ENCODE measurements at regions not wholly inside any gene's neighbourhood (a gene's known extent, or its start where the extent isn't known, plus 50 kb on each side); places are given as distances from the start of the nearest gene placed in this dataset.
"Not testable (repeated sequence)": the region's sequence is repeated elsewhere in the genome, so short reads cannot be mapped to it uniquely, and the experiment has no call there.

GRCh38 chr12:126228936-126229335 is 1163.7 kb downstream of the AACS start:
- H3K27ac ChIP-seq = no peak overlapping the region
- H3K4me3 ChIP-seq = no peak overlapping the region

DNA sequence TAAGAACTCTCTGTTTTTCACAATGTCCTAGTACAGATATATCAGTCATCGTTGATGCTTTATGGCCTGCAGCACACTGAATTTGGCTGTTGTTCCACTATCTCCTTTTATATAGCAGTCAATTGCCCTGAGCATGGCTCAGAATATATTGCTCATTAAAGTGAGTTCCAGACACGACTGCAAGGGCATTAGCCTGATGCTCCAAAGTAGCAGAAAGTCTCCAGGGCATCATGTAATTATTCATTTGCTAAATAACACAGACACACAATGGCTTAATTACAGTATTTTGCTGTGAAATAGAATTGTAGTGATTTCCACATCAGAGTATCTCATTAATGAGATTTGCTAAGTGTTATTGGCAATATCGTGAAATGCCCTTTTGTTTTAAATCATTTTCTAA is 1167.5 kb downstream of the AACS start:
- Histone ChIP-seq H3K27ac (no peak overlapping the region), H3K4me3 (no peak overlapping the region)

DNA sequence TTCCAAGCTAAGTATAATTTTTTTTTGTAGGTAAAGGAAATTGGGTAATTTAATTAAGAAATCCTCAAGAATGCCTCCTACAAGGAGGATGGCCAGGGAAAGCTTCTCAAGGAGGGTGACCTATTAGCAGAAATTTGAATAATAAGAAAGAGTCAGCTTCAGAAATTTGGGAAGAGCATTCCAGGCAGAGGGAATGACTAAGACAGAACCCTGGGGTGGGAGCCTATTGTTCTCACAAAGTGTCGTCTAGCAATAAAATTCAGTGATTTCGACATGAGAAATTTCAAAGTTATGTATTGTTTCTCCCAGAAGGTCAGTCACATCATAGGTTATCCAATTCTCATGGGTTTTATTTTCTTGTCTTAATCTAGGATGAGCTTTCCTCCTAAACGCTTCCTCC is 1168.4 kb downstream of the AACS start:
- H3K4me3 ChIP-seq = no peak overlapping the region
- no peak overlapping the region for H3K27ac ChIP-seq

GRCh38 chr12:126243814-126244440 is 1178.7 kb downstream of the AACS start:
- H3K27ac ChIP-seq = no peak overlapping the region
- H3K4me3 ChIP-seq = no peak overlapping the region

DNA sequence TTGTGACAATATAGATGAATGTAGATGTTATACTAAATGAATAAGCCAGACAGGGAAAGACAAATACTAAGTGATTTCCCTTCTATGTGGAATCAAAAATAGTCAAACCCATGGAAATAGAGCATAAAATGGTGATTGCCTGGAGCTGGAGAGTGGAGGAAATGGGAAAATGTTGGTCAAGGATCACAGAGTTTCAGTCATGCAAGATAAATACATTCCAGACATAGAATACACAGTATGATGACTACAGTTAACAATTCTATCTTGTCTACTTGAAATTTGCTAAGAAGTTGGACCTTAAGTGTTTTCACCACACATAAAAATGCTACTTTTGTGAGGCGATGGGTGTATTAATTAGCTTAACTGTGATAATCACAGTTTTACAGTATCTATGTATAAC is 1182.7 kb downstream of the AACS start:
- Histone ChIP-seq H3K27ac (no peak overlapping the region), H3K4me3 (no peak overlapping the region)

DNA sequence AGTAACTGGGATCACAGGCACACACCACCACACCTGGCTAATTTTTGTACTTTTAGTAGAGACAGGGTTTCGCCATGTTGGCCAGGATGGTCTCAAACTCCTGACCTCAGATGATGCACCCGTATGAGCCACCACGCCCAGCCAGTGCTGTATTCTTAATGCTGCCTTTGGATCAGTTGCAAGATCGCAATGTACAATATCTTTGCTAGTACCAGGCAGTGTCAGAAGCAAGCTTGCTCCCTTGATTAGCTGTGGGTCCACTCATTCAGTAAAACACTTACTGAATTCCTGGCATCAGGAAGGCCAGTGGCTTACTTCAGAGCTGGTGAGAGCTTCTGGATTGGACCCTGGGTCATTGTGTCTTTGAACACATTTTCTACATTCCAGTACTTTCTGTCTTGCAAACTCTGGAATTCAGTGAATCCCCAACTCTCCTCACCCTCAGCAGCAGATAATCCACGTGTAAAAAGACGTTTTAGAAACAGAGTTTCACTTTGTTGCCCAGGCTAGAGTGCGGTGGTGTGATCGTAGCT is 1183.7 kb downstream of the AACS start:
- no peak overlapping the region for H3K4me3 ChIP-seq
- no peak overlapping the region for H3K27ac ChIP-seq

- no peak overlapping the region for H3K27ac ChIP-seq
Measured at GRCh38 chr12:126258190-126258589, 1193.0 kb downstream of the AACS start.

DNA sequence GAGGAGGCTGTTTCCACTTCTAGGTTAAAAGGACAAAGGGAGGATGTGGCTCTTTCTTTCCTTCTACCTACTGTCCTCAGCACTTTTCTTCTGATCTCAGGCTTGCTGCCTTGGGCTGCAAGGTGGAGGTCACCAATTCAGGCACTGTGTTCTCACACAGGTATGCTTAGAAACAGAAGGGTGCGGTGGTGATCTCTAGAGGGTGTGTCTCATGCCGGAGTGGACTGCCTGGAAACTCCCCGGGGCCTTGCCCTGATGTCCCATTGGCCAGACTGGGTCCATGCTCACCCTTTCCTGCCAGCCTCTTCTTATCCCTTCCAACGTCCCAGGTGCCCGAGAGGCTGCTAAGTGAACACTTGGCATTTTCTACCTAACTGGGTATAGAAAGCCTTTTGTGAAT is 1197.6 kb downstream of the AACS start:
- no peak overlapping the region for H3K27ac ChIP-seq
- no peak overlapping the region for H3K4me3 ChIP-seq

More at GRCh38 chr12:126258190-126258589, 1193.0 kb downstream of the AACS start:
- H3K4me3 ChIP-seq = no peak overlapping the region

DNA sequence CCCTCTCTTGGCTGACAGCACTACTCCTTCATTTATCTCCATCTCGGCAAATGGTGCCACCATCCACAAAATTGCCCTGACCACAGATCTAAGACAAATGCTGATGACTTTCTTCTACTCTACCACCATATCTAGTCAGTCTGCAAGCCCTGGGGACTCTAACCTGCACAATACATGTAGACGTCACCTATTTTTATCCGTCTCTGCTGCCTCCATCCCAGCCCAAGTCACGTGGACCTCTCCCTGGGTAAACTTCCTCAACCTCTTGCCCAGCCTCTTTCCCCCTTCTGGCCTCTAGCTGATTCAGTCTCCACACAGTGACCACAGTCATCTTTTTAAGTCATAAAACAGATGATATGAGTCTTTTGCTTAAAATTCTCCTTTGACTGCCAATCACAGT is 1203.0 kb downstream of the AACS start:
- H3K4me3 ChIP-seq = no peak overlapping the region
- no peak overlapping the region for H3K27ac ChIP-seq

DNA sequence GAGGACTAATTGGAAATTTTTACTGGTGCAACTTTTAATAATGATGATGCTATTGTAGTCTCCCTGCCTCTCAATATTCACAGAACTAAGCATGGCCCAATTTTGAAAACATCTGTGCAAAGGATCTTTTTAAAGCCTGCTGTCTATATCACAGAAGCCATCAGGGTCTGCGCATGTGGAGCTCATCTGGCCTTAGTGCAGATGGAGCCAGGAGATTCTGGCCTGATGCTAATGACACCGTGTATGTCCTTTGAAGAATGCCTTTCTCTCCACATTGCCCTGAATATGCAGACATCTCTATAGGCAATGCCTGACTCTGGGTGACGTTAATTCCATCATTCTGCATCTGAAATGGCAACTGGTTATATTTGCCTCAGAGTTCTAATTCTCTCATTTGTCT is 1205.9 kb downstream of the AACS start:
- H3K27ac ChIP-seq = no peak overlapping the region
- no peak overlapping the region for H3K4me3 ChIP-seq

DNA sequence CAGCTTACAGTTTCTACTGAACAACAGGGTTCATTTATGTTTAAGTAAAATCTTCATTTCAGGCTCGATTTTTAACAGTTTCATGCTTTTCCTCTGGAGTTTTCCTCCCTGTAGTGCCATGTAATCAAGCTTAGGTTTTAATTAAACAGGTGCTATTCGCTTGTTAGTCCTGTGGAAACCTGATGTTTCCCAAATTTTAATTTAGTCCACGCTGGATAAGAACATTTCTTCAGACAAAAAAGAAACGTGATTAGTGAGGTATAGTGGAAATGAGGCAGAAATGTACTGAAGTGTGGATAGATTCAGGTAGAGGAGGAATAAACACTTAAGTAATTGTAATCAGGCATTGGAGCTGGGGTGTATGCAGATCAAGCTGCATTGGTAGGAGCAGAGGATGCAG is 1217.5 kb downstream of the AACS start:
- Histone ChIP-seq H3K4me3 (no peak overlapping the region), H3K27ac (no peak overlapping the region)

- H3K4me3 ChIP-seq = no peak overlapping the region
Measured at GRCh38 chr12:126286203-126286602, 1221.0 kb downstream of the AACS start.

DNA sequence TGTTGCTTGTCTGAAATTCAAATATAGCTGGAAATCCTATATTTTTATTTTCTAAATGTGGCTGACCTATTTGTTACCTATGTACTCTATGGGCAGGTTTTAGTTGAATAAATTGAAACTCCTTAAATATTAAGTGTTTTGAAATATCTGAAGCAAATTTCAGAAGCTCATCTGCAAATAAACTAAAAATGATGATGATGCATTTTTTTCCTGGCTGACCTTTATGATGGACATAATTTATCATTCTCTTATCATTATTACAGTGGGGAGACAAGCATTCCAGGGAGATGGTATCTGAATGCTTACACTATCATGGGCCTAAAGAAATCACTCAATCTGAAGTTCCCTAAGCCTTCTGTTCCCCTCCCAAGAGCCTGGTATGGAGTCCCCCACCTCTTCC is 1225.2 kb downstream of the AACS start:
- Histone ChIP-seq H3K27ac (no peak overlapping the region), H3K4me3 (no peak overlapping the region)

More at GRCh38 chr12:126286203-126286602, 1221.0 kb downstream of the AACS start:
- H3K27ac ChIP-seq = no peak overlapping the region

DNA sequence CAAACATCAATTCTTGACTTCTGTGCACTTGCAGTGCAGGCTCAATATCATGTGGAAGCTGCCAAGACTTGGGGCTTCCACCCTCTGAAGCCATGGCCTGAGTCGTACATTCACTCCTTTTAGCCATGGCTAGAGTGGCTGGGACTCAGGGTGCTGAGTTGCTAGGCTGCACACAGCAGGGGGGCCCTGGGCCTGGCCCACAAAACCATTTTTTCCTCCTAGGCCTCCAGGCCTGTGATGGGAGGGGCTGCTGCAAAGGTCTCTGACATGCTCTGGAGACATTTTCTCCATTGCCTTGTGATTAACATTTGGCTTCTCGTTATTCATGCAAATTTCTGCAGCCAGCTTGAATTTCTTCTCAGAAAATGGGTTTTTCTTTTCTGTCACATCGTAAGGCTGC is 1226.8 kb downstream of the AACS start:
- H3K4me3 ChIP-seq, H3K27ac ChIP-seq: not testable (repeated sequence)

GRCh38 chr12:126295652-126296051 is 1230.4 kb downstream of the AACS start:
- no peak overlapping the region for H3K4me3 ChIP-seq
- no peak overlapping the region for H3K27ac ChIP-seq

GRCh38 chr12:126309278-126309677 is 1244.0 kb downstream of the AACS start:
- H3K4me3 ChIP-seq = no peak overlapping the region
- no peak overlapping the region for H3K27ac ChIP-seq

DNA sequence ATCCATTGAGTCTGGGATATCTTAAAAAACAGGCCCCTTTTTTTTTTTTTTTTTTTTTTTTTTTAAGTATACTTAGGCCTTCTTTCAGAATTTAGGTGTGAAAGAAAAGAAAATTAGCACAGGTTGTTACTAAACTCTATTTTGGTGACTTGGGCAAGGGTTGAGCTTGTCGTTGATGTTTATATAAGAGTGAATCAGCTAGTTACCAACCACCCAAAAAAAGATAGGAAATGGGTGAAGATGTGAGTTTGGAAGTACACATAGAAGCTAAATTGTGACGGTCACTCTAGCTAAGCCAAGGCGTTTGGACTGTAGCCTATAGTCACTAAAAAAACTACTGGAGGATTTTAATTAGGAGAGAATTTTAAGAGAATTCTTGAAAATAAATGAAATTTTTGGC is 1247.2 kb downstream of the AACS start:
- H3K27ac ChIP-seq = no peak overlapping the region
- H3K4me3 ChIP-seq = no peak overlapping the region

DNA sequence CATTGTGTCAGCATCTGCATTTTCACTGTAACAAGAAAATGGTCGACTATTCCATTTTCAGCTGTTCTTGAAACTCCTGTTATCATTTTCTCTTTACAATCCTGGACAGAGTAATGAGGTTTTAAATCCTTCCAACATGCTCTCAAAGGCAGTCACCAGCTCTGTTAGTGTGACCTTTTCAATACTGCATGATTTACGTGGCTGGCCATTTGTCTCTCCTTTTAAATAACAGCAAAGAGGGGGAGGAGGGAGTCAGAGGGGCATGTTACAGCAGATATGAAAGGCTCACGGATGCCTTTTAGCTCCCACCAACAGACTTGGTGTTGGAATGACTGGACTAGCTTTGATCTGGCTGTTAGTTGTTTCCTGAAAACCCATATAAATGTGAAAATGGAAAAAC is 1251.2 kb downstream of the AACS start:
- no peak overlapping the region for H3K4me3 ChIP-seq

GRCh38 chr12:126337556-126338441 is 1272.6 kb downstream of the AACS start:
- Histone ChIP-seq H3K27ac (no peak overlapping the region), H3K4me3 (no peak overlapping the region)

More for the DNA sequence above, 1251.2 kb downstream of the AACS start:
- no peak overlapping the region for H3K27ac ChIP-seq

GRCh38 chr12:126342866-126343265 is 1277.6 kb downstream of the AACS start:
- no peak overlapping the region for H3K4me3 ChIP-seq
- no peak overlapping the region for H3K27ac ChIP-seq

GRCh38 chr12:126343321-126343720 is 1278.1 kb downstream of the AACS start:
- Histone ChIP-seq H3K4me3 (no peak overlapping the region), H3K27ac (no peak overlapping the region)

Measured in skin epidermis (tissue), 12 donors.